HL-60/S4 treated with retinoic acid at 250 ng/mL for 4 days and 3 days (cell line): ENCODE measurements at regions not wholly inside any gene's neighbourhood (a gene's known extent, or its start where the extent isn't known, plus 50 kb on each side); places are given as distances from the start of the nearest gene placed in this dataset.
"Not testable (repeated sequence)": the region's sequence is repeated elsewhere in the genome, so short reads cannot be mapped to it uniquely, and the experiment has no call there.

Experiments used
- in situ Hi-C: fragments of 300-500 bp; cut with MboI; formaldehyde crosslinking; loops from 2 replicates; pipeline ENCODE4 v1.7.0; 2022; ENCODE audit warnings: low sequenced_read_pairs

GRCh38 chr18:1784113-1784512 is 787.2 kb downstream of the METTL4 start:
- in situ Hi-C loops, result no loop called here

GRCh38 chr18:1785980-1786379 is 785.3 kb downstream of the METTL4 start:
- in situ Hi-C loops, result not testable (repeated sequence)

GRCh38 chr18:1796636-1797035 is 774.7 kb downstream of the METTL4 start:
- in situ Hi-C loops, result no loop called here

GRCh38 chr18:1797235-1797634 is 774.1 kb downstream of the METTL4 start:
- in situ Hi-C loops, result no loop called here

GRCh38 chr18:1805521-1805920 is 765.8 kb downstream of the METTL4 start:
- in situ Hi-C loops, result no loop called here

GRCh38 chr18:1806884-1807615 is 764.3 kb downstream of the METTL4 start:
- in situ Hi-C loops, result no loop called here

DNA sequence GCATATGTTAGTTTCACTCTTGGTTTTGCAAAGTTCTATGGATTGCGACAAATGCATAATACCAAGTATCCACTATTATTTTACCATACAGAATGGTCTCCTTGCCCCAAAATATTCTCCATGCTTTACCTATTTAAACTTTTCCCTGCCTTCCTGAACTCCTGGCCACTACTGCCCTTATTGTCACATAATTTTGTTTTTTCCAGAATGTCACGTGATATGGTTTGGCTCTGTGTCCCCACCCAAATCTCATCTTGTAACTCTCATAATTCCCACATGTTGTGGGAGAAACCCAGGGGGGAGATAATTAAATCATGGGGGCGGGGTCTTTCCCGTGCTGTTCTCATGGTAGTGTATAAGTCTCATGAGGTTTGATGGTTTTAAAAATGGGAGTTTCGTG is 760.0 kb downstream of the METTL4 start:
- in situ Hi-C loops, result no loop called here

GRCh38 chr18:1825296-1825695 is 746.0 kb downstream of the METTL4 start:
- in situ Hi-C loops, result no loop called here

- in situ Hi-C loops, result no loop called here
These were observed 730.4 kb downstream of the METTL4 start for GRCh38 chr18:1840878-1841277.

DNA sequence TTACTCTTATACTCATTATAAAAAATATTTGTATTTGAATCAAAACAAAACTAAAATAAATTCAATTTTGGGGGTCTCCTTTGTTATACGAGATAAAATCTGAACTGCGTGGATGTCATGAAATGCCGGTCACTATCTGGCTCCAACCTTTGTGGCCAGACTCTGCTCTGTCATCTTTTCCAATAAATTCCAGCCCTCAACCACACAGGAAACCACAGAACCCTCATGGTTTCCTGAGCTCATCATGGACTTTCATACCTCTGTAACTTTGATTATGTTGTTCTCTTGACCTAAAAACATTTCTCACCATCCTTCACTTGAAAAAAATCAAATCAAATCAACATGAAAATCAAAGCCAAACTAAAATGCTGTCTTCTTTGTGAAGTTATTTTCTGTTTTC is 724.7 kb downstream of the METTL4 start:
- in situ Hi-C loops, result no loop called here

DNA sequence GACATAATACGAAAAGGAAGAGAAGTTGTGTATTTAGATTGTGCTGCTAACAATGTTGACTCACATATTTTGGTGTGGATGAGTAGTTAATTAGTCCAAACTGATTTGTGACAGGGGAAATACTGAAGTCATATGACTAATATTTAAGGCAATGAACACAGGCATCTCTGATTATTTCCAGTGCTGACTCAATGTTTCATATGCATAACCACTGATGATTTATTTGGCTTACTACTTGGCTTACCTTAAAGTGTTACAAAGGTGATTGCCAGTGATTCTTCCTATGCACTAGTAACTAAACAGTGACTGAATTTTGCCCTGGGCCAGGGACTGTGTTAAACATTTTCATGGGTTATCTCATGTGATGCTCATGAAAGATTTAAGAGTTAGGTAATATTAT is 722.6 kb downstream of the METTL4 start:
- in situ Hi-C loops, result no loop called here

GRCh38 chr18:1849386-1849785 is 721.9 kb downstream of the METTL4 start:
- in situ Hi-C loops, result no loop called here

- in situ Hi-C loops, result not testable (repeated sequence)
These were observed 714.0 kb downstream of the METTL4 start for GRCh38 chr18:1857281-1857680.

GRCh38 chr18:1861473-1861872 is 709.8 kb downstream of the METTL4 start:
- in situ Hi-C loops, result no loop called here

GRCh38 chr18:1865869-1866268 is 705.4 kb downstream of the METTL4 start:
- in situ Hi-C loops, result no loop called here

DNA sequence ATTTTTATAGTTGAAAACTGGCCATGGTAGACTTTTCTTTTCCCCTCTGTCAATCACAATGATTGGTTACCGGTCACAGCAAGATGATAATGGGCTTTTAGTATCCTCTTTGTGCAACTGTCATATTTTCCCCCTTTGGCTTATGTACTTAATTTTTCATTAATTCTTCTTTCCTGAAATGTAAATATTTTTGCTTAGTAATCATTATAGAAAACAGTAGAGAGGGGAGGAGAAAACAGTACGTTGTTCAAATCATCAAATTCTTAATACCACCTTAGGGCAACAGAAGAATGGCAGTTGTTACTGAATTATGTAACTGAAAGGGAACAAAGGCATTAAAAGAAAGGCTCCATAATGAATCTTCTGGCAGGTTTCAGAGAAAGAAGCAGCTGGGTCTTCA is 699.0 kb downstream of the METTL4 start:
- in situ Hi-C loops, result no loop called here

DNA sequence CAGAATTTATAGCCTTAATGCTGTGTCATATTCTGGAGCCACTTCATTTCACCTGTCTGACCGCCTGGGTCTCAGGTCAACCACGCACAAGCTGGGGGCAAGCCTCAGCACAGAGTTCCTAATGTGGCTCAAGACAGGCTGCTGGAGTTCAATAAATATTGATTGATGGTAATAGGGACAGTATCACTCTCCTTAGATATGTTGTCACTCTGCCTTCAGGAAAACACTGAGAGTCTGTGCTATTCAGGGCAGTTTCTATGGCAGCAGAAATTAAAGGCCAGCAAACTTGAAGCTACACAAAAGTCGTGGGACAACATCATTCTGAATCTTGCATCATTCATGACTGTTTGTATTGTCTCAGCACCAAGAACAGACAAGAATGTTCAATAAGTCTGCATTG is 696.1 kb downstream of the METTL4 start:
- in situ Hi-C loops, result no loop called here

DNA sequence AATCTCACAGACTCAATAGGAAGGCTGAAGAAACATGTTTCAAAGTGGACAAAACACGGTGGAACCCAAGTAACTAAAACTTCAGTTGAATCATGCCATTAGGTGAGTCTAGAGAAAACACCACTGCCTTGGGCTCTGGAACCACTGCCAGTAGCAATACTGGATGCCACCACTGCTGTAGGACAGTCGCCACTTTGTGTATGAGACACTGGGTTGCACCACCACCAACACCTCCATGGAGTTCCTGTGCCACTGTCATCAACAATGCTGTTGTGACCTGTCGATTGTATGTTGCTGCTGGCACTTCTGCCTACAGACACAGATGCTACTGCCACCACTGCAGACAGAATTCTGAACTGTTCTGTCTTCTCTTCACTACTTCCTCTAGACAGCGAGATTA is 686.7 kb downstream of the METTL4 start:
- in situ Hi-C loops, result no loop called here

GRCh38 chr18:1891641-1892040 is 679.7 kb downstream of the METTL4 start:
- in situ Hi-C loops, result no loop called here

- in situ Hi-C loops, result no loop called here
These were observed 679.1 kb downstream of the METTL4 start for GRCh38 chr18:1892191-1892590.

- in situ Hi-C loops, result no loop called here
These were observed 675.7 kb downstream of the METTL4 start for GRCh38 chr18:1895456-1896185.

GRCh38 chr18:1906421-1906820 is 664.9 kb downstream of the METTL4 start:
- in situ Hi-C loops, result no loop called here
